ENCODE measurements at regions not wholly inside any gene's neighbourhood (a gene's known extent, or its start where the extent isn't known, plus 50 kb on each side); places are given as distances from the start of the nearest gene placed in this dataset.

DNA sequence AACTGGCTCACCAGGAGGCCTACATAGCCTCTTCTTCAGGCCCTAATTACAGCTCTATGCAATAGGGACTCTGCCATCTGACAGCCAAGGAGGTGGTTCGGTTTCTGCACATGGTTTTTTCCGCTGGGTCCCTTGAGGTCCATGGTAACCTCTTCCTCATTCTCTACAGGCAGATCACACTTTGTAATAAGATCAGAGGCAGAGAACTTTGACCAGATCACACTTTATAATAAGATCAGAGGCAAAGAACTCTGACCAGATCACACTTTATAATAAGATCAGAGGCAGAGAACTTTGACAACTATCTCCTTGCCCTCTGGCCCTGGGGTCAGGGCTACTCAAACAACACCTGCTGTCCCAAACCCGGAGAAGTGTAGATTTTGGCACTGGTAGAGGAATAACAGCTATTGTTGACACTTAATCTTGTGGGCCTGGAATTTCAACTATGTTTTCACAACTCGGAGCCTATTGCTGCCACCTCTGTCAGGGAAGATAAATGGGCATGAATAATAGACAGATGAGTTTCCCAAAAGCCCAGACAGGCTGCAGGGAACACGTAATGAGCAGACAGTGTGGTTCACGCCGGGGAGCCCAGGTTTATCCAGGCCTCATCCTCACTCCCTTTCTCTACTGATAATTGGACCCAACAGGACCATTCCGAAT lies 246.1 kb downstream of the UQCRFS1 start:
- no peak for DNase-seq

GRCh38 chr19:28964500-28964899 lies 248.5 kb downstream of the UQCRFS1 start:
- DNase-seq, result no peak

DNA sequence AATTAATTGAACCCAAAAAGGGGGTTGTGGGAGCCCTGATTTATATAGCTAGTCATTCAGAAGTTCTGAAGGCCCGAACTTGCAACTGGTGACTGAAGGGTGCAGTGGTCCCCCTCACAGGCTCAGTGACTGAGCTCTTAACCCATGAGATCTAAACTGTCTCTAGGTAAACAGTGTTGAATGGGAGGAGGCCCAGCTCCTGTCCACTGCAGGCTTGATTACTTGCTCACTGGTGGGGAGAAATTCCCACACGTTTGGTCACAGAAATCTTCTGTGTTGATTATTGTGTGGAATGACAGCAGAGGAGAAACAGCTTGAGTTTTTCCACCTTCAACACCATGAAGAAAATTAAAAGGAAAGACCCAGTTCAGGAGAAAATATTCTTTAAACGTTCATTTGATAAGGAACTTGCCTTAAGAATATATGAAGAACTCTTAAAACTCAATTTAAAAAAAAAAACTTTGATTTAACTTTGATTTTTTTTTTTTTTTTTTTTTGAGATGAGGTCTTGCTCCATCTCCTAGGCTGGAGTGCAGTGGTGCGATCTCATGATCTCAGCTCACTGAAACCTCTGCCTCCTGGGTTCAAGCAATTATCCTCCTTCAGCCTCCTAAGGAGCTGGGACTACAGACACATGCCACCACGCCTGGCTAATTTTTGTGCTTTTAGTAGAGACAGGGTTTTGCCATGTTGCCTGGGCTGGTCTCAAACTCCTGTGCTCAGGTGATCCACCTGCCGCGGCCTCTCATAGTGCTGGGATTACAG lies 249.3 kb downstream of the UQCRFS1 start:
- DNase-seq, result no peak

GRCh38 chr19:28961772-28962500 lies 251.0 kb downstream of the UQCRFS1 start:
- DNase-seq, result no peak

GRCh38 chr19:28960986-28961705 lies 251.8 kb downstream of the UQCRFS1 start:
- no peak for DNase-seq

DNA sequence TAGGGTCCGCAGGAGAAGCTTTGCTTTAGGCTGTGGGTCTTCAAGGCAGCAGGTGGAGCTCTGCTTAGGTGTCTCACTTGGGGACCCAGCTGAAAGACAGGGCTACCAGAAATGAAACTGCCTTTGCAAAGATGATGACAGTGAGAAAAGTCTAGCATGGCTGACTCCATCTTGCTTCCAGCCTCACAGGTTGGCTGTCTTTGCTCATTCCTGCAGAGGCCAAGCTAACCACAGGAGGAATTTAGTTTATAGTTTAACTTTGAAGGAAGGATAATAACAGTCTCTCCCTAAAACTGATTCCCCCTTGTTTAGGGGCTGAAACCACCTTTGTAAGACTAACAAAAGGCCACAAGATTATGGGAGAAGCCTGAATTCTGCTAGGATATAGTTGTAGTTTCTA lies 252.4 kb downstream of the UQCRFS1 start:
- DNase-seq, result no peak

DNA sequence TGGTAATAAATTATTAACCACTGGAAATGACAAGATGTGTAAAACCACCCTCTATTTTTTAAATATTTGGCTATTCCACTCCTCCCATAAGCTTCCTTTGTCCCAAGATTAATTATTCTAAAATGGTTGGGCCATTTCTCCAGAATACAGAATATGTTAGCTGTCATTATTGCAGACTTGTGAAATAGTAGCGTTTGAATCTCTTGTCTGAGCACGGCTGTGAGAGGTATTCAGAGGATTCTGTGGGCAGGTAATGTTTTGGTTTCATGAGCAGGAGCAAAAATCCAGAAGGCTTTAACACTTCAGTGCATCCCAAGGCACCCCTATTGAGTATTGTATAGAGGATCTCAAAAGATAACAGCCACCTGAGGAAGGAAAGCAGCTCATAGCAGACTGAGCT lies 256.0 kb downstream of the UQCRFS1 start:
- no peak for DNase-seq

DNA sequence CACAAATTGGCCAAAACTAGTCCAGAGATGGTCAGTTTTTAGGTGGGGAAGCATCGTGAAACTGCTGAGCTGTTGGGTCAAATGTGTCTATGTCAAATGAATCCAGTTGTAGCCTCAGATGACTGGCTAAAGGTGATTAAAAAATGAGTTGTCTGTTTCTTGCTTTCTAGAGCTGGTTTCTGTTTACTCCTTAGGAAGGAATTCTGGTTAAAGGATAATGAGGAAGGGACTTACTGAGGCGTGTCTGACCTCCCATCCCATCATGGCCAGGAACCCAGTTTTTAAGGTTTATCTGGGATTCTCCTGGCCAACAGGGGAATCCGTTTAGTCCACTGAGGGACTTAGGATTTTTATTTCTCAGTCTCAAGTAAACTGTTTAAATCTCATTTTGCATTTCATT lies 256.5 kb downstream of the UQCRFS1 start:
- no peak for DNase-seq

- no peak for DNase-seq
Observed at GRCh38 chr19:28949535-28949934, 263.4 kb downstream of the UQCRFS1 start.

DNA sequence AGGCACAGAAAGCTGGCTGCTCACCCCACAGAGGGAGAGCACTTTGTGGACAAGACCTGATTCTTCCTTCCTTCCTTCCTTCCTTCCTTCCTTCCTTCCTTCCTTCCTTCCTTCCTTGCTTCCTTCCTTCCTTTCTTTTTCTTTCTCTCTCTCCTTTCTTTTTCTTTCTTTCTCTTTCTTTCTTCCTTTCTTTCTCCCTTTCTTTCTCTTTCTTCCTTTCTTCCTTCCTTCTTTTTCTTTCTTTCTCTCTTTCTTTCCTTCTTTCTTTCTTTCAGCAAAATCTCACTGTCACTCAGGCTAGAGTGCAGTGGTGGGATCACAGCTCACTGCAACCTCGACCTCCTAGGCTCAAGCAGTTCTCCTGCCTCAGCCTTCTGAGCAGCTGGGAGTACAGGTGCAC lies 263.9 kb downstream of the UQCRFS1 start:
- DNase-seq, result no peak

DNA sequence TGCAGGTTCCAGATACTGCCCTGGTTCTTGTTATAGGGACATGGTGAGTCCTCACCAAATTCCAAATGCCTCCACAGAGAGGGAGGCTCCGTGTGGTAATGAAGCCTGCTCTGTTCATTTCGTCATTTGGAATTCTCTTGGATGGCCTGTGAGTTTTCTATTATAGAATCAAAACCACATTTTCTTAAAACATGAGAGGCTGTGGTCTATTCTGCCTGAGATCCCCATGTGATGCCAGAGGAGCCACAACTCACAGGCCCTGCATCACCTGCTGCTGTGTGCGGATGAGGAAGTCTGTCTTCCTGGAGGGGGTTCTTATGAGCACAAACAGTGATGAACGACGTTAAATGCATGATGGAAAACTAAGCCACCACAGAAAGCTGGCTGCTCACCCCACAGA lies 264.4 kb downstream of the UQCRFS1 start:
- DNase-seq, result no peak

- no peak for DNase-seq
Observed at GRCh38 chr19:28948026-28948425, 264.9 kb downstream of the UQCRFS1 start.

- DNase-seq, result no peak
Observed at GRCh38 chr19:28943651-28944050, 269.3 kb downstream of the UQCRFS1 start.

DNA sequence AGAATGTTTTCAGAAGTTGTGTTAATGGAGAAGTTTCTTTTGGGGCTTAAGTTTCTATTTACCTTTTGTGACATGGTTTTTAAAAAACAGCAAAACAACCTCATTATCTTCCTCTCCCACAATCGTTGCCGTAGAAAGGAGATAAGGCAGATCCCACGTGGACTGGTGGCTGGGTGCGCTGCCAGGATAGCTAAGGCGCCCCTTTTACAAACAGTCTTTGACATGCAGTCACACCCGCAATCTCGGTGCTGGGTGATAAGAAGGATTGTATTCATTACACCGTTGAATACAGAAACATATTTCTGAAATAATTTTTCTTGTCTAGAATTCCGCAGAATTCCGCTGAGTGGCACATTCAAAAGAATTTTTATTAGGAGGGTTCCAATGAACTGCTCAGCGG lies 271.1 kb downstream of the UQCRFS1 start:
- no peak for DNase-seq

- DNase-seq, result no peak
Observed at GRCh38 chr19:28940751-28941500, 272.0 kb downstream of the UQCRFS1 start.

DNA sequence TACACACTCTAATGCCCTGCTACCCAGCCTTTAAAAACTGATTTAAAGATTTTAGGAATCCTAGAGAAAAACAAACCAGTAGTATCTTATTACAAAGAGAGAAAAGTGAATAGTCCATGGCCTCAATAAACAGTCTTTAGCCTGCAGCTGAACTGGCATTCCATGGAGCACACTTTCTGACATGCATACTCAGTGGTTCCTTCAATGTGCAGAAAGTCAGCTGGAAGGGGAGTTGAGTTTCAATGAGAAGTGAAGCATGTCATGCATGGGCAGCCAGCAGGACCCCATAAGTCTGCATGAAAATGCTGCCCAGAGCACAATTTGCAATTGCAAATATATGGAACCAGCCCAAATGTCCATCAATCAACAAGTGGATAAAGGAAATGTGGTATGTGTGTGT lies 273.7 kb downstream of the UQCRFS1 start:
- DNase-seq, result no peak

DNA sequence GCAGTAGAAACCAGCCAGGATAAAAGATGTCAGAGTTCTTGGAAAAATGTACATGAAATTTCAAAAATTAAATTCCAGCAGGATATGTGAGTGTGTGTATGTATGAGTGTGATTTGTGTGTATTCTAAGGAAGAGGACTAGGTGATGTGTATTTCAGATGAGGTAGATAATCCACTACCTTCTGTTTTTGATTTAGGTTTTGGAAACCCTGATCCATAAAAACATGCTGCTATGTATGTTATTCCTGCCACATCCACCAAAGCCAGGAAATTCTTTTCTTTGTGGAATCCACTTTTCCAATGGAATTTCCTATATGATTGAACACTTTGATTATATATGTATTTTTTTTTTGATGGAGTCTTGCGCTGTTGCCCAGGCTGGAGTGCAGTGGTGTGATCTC lies 276.9 kb downstream of the UQCRFS1 start:
- no peak for DNase-seq

GRCh38 chr19:28934631-28935030 lies 278.3 kb downstream of the UQCRFS1 start:
- DNase-seq, result no peak

GRCh38 chr19:28933039-28933438 lies 279.9 kb downstream of the UQCRFS1 start:
- DNase-seq, result no peak

DNA sequence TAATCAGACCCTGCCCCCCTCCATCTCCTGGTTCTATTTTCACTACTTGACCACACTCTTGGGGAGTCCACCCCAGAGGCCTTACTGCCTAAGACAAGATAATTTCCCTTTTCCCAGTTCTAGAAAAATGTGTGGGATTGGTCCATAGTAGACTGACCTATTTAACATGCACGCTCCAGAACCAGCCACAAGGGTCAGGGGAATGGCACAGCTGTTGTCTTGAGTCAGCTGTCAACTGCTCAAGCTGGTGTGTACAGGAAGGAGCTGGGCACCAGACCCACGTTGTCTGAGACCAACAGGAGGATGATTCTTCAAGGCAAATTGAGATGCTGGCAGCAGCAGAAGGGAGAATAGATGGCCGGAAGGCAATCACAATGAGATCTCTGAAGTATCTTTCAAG lies 280.5 kb downstream of the UQCRFS1 start:
- no peak for DNase-seq

DNA sequence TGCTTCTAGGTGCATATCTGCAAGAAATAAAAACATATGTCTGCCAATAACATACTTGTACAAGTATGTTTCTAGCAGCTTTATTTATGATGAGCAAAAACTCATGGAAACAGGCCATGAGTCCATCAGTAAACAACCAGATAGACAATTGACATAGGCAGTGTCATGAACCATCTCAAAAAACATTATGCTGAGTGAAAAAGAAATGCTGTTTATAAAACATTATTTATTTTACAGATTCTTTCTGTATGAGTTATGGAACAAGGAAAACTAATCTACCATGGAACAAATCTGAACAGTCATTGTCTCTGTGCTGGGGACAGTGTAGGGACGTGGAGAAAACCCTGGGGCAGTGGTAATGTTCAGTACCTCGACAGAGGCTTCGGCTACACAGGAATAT lies 283.9 kb downstream of the UQCRFS1 start:
- no peak for DNase-seq

GRCh38 chr19:28927456-28927855 lies 285.5 kb downstream of the UQCRFS1 start:
- no peak for DNase-seq
